ENCODE measurements at regions not wholly inside any gene's neighbourhood (a gene's known extent, or its start where the extent isn't known, plus 50 kb on each side); places are given as distances from the start of the nearest gene placed in this dataset.

GRCh38 chr13:27374126-27374613, 50.2 kb upstream of the GTF3A start:
- no peaks in the 10 kb centered on the region for H3K9me3 ChIP-seq (ENCODE audit: low read length)
- H3K36me3 ChIP-seq (ENCODE audit: insufficient read depth, low read length) = no peaks in the 10 kb centered on the region
- no peak overlapping the region for H3K4me3 ChIP-seq (ENCODE audit: low read length)
- no peak overlapping the region for H2AFZ ChIP-seq (ENCODE audit: low read depth, low read length)
- peaks cover 9% of the 10 kb centered on the region for H3K27me3 ChIP-seq (ENCODE audit: insufficient read depth, low read length)
- H3K4me1 ChIP-seq (ENCODE audit: insufficient read depth, low read length) = no peaks in the 10 kb centered on the region

Measured in neuron (in vitro differentiated cells).